GM12801 (cell line): ENCODE measurements at regions not wholly inside any gene's neighbourhood (a gene's known extent, or its start where the extent isn't known, plus 50 kb on each side); places are given as distances from the start of the nearest gene placed in this dataset.

Experiments
- TF ChIP-seq, protein P1 (sequence below): IDR thresholded peaks from one replicate; pipeline ENCODE4 v1.5.1; 2011; ENCODE audit warnings: control low read depth; ENCODE audit not compliant: insufficient read length; ENCODE audit errors: extremely low read depth

DNA sequence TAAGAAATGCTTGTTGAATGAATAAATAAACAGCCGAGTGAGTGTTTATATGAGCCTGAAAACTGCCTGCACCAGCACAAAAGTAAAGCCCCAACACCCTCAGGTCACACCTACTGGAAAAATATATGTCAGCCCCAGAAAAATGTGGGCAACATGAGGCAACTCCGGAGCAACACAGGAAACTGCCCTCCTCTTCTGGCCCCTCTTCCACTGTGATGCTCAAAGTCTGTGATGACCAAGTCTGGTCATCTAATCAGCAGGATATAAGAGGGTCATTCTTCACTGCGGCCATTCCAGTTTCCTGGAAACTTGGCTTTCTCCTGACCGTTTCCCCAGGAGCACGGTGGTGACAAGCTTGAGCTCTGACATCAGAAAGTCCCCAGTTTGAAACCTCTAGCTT, 159.6 kb upstream of the PZP start:
- TF ChIP-seq, protein P1, sequence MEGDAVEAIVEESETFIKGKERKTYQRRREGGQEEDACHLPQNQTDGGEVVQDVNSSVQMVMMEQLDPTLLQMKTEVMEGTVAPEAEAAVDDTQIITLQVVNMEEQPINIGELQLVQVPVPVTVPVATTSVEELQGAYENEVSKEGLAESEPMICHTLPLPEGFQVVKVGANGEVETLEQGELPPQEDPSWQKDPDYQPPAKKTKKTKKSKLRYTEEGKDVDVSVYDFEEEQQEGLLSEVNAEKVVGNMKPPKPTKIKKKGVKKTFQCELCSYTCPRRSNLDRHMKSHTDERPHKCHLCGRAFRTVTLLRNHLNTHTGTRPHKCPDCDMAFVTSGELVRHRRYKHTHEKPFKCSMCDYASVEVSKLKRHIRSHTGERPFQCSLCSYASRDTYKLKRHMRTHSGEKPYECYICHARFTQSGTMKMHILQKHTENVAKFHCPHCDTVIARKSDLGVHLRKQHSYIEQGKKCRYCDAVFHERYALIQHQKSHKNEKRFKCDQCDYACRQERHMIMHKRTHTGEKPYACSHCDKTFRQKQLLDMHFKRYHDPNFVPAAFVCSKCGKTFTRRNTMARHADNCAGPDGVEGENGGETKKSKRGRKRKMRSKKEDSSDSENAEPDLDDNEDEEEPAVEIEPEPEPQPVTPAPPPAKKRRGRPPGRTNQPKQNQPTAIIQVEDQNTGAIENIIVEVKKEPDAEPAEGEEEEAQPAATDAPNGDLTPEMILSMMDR, result no peak

DNA sequence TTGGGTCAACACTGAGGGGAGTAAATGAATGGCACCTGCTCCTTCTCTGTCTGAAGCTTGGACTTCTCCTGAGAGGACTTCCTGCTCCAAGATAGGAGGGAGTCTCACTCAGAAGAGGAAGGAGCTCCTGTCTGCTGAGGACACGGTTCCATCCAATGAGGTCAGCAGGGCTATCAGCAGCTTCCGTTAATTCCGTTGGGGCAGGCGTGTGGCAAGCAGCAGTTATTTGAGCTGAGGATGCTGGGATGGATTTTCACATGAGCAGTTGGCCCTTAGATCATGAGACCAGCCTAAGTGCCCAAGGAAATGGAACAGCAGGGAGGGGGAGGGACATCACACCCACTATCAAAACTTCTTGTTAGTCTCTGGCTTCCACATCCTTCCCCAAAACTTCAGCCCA, 159.0 kb upstream of the PZP start:
- TF ChIP-seq, protein P1, result no peak

DNA sequence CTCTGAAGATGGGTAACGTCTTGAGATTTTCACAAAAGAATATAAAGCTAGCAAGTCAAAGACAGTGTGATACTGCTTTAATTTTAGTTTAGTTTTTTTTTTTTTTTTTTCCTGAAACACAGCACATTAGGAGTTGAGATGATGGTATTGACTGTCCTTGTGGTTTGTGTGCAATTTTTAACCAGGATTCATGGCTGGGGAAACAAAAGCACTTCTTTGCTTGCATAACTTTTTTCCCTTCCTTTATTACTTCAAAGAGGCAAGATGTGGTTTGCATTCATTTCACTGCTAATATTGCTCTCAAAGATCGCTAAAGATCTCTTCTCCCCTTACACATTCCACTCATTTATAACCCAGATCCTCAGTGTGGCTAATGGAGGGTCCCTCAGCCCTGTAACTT, 157.1 kb upstream of the PZP start:
- TF ChIP-seq, protein P1, result no peak

DNA sequence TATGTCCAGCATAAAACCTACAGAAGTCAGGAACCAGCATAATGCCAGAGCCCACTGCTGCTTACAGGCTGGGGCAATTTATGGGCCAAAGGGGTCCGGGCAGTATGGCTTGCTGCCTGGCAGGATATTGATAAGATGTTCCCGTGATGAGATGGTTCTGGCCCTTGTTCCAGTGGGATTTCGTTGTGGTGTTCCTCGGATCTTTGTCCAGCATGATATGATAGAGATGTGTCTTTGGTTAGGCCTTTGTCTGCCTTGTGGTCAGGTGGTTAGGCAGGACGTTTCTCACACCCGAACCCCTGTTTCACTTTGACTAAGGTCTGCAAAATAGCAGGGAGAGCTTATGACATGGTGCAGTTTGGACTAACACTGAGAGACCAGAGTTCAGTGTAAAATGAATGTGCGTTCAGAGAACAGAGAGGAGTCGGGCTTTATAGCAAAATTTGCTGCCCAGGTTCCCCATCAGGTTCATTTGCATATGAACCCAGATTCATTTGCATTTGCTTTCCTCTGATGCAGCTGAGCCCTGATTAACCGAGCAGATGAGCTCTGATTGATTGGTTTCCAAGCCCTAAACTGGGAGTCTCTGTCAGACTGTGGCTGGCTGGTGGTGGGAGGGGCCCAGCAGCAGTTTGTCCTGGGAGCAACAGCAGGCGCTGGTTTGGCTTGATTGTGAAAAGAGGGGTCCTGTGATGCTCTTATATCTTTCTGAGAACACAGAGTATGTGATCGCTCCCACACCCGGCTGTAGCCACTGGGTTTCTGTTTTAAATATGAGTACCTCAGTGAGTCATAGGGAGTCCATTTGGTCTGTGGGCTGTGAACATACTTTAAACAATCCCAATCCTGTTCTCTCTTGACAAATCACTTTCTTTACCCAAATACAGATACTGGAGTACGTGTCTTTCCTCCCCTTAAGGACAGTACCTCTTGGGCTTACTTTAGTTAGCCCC, 156.3 kb upstream of the PZP start:
- TF ChIP-seq, protein P1, result no peak

DNA sequence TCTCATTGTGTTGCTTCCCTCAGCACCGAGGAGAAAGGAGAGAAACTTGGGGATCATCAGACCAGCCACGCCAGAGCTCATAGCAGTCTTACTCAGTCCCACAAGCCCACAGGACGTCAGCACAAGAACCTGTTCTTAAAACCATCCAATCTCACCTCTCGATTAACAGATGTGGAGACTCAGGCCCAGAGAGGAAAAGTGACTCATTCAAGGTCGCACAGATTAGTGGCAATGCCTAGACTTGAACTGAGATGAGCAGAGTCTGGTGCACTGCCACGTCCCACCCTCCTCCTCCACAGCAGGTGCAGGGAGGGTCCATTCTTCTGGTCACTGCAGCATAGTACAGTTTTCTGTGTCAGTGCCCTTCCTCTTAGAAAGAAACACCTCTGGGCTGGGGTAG, 154.9 kb upstream of the PZP start:
- TF ChIP-seq, protein P1, result no peak

DNA sequence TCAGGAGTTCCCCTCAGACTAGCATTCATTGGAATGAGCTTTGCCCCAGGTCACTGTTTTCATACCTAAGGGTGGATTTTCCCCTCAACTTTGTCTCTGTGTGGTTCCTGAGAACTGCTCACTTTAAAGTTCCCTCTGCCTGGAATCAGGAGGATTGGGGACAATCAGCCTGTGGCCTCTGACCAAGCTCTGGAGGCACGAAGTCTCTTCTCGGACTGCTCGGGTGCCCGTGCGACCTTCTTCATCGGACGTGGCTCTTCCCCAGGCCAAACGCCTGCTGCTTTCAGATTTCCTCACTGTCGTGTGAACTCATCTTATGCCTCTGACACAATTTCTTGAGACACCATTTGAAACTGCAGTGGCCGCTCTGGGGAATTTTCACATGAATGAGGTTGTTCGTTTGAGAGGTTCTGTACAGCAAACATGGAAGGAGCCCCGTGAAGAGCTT, 153.7 kb upstream of the PZP start:
- TF ChIP-seq, protein P1, result no peak

DNA sequence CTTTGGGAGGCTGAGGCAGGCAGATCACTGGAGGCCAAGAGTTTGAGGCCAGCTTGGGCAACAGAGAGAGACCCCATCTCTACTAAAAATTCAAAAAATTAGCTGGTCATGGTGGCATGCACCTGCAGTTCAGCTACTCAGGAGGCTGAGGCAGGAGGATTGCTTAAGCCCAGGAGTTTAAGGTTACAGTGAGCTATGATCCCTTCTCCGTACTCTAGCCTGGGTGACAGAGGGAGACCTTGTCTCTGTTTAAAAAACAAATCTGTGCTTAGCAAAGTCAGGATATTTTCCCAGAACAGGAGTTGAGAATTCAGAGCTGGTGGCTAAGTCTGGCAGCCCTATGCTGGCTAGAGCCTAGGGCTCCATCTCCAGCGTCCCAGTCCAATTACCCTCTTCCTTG, 142.9 kb upstream of the PZP start:
- TF ChIP-seq, protein P1, result no peak
